Fibroblast of lung (primary cell): ENCODE measurements at regions not wholly inside any gene's neighbourhood (a gene's known extent, or its start where the extent isn't known, plus 50 kb on each side); places are given as distances from the start of the nearest gene placed in this dataset.

Experiments used
- EZH2 ChIP-seq: IDR thresholded peaks from 2 replicates; pipeline ENCODE4 v1.5.1; 2012; ENCODE audit warnings: low read length, control low read depth, mild to moderate bottlenecking; ENCODE audit errors: missing control alignments
- TF ChIP-seq, protein P1 (sequence below), 2 donors: IDR thresholded peaks in 1 of 2; conservative IDR thresholded peaks in 1 of 2; 1 replicate in 1 of 2; 2 replicates in 1 of 2; pipeline ENCODE4 v1.5.1; 2011 to 2012; ENCODE audit warnings: low read length in 2 of 2, control low read depth in 1 of 2, inconsistent platforms in 1 of 2, low read depth in 1 of 2, mild to moderate bottlenecking in 1 of 2

DNA sequence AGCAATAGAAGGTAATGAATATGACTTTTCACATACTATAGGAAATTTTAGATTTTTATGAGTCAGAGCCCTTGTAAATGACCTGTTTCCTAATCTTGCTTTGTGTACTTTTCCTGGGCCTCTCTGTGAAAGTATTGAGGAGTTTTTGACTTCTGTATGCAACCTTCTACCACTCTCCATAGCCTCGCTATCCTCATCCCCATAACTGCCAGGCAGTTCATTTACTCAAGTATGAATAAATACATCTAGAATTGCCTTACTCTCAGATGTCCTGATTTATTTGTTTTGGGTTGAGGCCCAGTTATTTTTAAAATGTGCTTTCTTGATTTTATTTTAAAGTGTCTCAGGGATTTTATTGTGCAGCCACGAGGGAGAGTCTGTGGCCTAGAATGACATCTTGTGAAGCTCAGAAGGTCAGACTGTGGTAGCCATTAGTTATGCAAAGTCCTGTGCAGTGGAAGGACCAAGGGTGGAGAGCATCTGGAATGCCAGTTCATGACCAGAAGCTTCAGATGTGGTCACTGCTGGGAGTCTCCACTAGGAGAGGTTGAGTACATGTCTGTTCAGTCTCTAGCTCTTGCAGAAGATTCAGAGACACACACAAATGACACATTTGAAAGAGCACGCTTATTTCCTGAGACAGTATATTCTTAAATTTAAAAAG is 346.2 kb upstream of the IMPG1 start:
- TF ChIP-seq, protein P1, sequence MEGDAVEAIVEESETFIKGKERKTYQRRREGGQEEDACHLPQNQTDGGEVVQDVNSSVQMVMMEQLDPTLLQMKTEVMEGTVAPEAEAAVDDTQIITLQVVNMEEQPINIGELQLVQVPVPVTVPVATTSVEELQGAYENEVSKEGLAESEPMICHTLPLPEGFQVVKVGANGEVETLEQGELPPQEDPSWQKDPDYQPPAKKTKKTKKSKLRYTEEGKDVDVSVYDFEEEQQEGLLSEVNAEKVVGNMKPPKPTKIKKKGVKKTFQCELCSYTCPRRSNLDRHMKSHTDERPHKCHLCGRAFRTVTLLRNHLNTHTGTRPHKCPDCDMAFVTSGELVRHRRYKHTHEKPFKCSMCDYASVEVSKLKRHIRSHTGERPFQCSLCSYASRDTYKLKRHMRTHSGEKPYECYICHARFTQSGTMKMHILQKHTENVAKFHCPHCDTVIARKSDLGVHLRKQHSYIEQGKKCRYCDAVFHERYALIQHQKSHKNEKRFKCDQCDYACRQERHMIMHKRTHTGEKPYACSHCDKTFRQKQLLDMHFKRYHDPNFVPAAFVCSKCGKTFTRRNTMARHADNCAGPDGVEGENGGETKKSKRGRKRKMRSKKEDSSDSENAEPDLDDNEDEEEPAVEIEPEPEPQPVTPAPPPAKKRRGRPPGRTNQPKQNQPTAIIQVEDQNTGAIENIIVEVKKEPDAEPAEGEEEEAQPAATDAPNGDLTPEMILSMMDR (conservative IDR thresholded peaks at IDR 0.05 in 1 of 2, IDR thresholded peaks at IDR 0.05 in 1 of 2; ENCODE audit: low read depth in 1 of 2, low read length in 2 of 2): no peak
- TF ChIP-seq EZH2: no peak
